ENCODE measurements at regions not wholly inside any gene's neighbourhood (a gene's known extent, or its start where the extent isn't known, plus 50 kb on each side); places are given as distances from the start of the nearest gene placed in this dataset.

DNA sequence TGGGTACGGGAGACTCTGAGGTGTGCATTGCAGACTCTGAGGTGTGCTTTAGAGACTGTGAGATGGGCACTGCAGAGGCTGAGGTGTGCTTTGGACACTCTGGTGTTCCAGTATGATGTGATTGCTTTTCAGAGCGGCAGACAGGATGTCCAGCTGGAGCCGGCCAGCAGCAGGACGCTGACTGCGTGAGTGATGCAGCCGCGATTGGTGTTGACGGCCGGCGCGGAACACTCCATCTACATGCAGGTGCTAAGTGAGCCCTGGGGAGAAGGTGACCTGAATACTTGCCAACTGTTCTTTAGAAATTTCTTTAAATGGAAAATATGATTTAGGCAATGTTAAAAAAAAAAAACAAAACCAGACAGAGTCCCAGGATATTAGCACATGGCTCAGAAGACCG, 103.1 kb upstream of the PPP2R3B start:
- no TSS peak for BruUV-seq (replicated peaks)
- no peak overlapping the region for H3K9ac ChIP-seq (ENCODE audit: low read length)
- no peak overlapping the region for H3K4me3 ChIP-seq (replicated peaks in 1 of 2; ENCODE audit: low read depth in 1 of 2, low read length in 2 of 2)
- H3K36me3 ChIP-seq (ENCODE audit: control insufficient read depth in 1 of 2, insufficient read depth in 2 of 2, low read length in 2 of 2) = no peaks in the 10 kb centered on the region
- TF ChIP-seq EGR1 (IDR thresholded peaks at IDR 0.05; ENCODE audit: low read depth) (no peak), SP1 (IDR thresholded peaks at IDR 0.05; ENCODE audit: low read depth) (no peak), EZH2phosphoT487 (IDR thresholded peaks at IDR 0.05; ENCODE audit: borderline replicate concordance) (no peak), JUND (IDR thresholded peaks at IDR 0.05) (no peak), EZH2 (IDR thresholded peaks at IDR 0.05) (no peak), SRF (IDR thresholded peaks at IDR 0.05; ENCODE audit: low read depth) (no peak)
- TF ChIP-seq, protein P1, sequence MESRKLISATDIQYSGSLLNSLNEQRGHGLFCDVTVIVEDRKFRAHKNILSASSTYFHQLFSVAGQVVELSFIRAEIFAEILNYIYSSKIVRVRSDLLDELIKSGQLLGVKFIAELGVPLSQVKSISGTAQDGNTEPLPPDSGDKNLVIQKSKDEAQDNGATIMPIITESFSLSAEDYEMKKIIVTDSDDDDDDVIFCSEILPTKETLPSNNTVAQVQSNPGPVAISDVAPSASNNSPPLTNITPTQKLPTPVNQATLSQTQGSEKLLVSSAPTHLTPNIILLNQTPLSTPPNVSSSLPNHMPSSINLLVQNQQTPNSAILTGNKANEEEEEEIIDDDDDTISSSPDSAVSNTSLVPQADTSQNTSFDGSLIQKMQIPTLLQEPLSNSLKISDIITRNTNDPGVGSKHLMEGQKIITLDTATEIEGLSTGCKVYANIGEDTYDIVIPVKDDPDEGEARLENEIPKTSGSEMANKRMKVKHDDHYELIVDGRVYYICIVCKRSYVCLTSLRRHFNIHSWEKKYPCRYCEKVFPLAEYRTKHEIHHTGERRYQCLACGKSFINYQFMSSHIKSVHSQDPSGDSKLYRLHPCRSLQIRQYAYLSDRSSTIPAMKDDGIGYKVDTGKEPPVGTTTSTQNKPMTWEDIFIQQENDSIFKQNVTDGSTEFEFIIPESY (IDR thresholded peaks at IDR 0.05; ENCODE audit: extremely low read depth, insufficient replicate concordance, low read length) = no peak
- TF ChIP-seq, protein P2, sequence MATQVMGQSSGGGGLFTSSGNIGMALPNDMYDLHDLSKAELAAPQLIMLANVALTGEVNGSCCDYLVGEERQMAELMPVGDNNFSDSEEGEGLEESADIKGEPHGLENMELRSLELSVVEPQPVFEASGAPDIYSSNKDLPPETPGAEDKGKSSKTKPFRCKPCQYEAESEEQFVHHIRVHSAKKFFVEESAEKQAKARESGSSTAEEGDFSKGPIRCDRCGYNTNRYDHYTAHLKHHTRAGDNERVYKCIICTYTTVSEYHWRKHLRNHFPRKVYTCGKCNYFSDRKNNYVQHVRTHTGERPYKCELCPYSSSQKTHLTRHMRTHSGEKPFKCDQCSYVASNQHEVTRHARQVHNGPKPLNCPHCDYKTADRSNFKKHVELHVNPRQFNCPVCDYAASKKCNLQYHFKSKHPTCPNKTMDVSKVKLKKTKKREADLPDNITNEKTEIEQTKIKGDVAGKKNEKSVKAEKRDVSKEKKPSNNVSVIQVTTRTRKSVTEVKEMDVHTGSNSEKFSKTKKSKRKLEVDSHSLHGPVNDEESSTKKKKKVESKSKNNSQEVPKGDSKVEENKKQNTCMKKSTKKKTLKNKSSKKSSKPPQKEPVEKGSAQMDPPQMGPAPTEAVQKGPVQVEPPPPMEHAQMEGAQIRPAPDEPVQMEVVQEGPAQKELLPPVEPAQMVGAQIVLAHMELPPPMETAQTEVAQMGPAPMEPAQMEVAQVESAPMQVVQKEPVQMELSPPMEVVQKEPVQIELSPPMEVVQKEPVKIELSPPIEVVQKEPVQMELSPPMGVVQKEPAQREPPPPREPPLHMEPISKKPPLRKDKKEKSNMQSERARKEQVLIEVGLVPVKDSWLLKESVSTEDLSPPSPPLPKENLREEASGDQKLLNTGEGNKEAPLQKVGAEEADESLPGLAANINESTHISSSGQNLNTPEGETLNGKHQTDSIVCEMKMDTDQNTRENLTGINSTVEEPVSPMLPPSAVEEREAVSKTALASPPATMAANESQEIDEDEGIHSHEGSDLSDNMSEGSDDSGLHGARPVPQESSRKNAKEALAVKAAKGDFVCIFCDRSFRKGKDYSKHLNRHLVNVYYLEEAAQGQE (IDR thresholded peaks at IDR 0.05; ENCODE audit: low read depth) = no peak
- no peaks in the 10 kb centered on the region for H3K4me1 ChIP-seq (ENCODE audit: control insufficient read depth in 1 of 2, insufficient read depth in 2 of 2, low read length in 2 of 2)
- H2AFZ ChIP-seq (ENCODE audit: low read depth, low read length, poor library complexity, severe bottlenecking) = no peak overlapping the region
- ChIA-PET RAD21 (ENCODE audit: low non-redundant PET in 1 of 2, low total read pairs in 2 of 2, uncharacterized antibody in 2 of 2, unreplicated experiment in 2 of 2) (no interaction called here), CTCF (no interaction called here), POLR2A (no interaction called here)
- H3K9me3 ChIP-seq (ENCODE audit: control insufficient read depth in 1 of 2, insufficient read depth in 1 of 2, low read depth in 1 of 2, low read length in 2 of 2) = no peaks in the 10 kb centered on the region
- H3K27ac ChIP-seq (ENCODE audit: low read depth, low read length) = no peak overlapping the region
- H3K79me2 ChIP-seq (ENCODE audit: insufficient read depth, low read length) = no peaks in the 10 kb centered on the region
- no peak overlapping the region for H3K4me2 ChIP-seq (ENCODE audit: low read length)
- intact Hi-C loops (cut with micrococcal nuclease) = no loop called here
- H3K27me3 ChIP-seq (ENCODE audit: insufficient read depth, low read length) = no peaks in the 10 kb centered on the region
- DNase-seq (ENCODE audit: low read depth, low spot score) (no peak), ATAC-seq (no peak)
- H3K9me2 ChIP-seq (ENCODE audit: insufficient read depth) = no peaks in the 10 kb centered on the region
- H4K20me1 ChIP-seq (ENCODE audit: insufficient read depth) = no peaks in the 10 kb centered on the region
